AG10803 (cell line): ENCODE measurements at regions not wholly inside any gene's neighbourhood (a gene's known extent, or its start where the extent isn't known, plus 50 kb on each side); places are given as distances from the start of the nearest gene placed in this dataset.

ENCODE experiments used
- DNase-seq: peaks from one replicate; pipeline ENCODE4 v3.0.0; 2010; ENCODE audit warnings: low read depth
- H3K4me3 ChIP-seq: 2 replicates; pipeline ENCODE4 v1.5.1; 2011; ENCODE audit warnings: mild to moderate bottlenecking, low read length, control low read depth
- CTCF ChIP-seq: conservative IDR thresholded peaks from 2 replicates; pipeline ENCODE4 v1.5.1; 2011; ENCODE audit warnings: mild to moderate bottlenecking, low read length, control low read depth, inconsistent platforms

DNA sequence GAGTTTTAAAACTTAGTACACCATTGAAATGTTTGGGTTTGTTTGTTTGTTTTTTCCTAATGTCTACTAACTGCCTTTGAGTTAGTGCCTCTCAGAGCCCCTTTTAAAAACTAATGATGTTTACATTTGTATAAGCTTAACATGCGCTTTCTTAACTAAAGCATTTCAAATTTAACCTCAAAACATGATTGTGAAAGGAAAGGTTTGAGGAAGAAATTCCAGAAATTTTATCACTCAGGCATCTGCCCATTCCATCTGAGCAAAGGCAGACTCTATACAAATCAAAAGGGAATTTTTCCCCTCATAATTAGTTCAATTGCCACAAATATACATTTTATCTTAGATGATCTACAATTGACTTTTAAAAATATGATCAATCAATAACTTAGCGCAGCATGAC is 230.7 kb upstream of the CAND1 start:
- H3K4me3 ChIP-seq, result no peak overlapping the region
- TF ChIP-seq CTCF, result no peak
- no peak for DNase-seq

- TF ChIP-seq CTCF, result no peak
- no peak for DNase-seq
- H3K4me3 ChIP-seq, result no peak overlapping the region
Measured at GRCh38 chr12:67039995-67040860, 228.9 kb upstream of the CAND1 start.

DNA sequence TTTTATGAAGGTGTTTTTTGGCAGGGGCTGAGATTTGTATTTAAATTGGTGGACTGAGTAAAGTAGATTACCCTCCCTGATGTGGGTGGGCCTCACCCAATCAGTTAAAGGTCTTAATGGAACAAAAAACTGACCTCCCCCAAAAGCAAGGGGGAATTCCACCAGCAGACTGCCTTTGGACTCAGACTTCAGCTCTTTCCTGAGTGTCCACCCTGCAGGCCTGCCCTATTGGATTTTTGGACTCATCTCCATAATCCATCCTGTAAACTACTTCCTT is 228.4 kb upstream of the CAND1 start:
- no peak for TF ChIP-seq CTCF
- no peak for DNase-seq
- H3K4me3 ChIP-seq, result no peak overlapping the region

- DNase-seq, result no peak
- TF ChIP-seq CTCF, result no peak
- no peak overlapping the region for H3K4me3 ChIP-seq
Measured at GRCh38 chr12:67042697-67043131, 226.4 kb upstream of the CAND1 start.

GRCh38 chr12:67043771-67044170 is 225.4 kb upstream of the CAND1 start:
- no peak for TF ChIP-seq CTCF
- no peak for DNase-seq
- no peak overlapping the region for H3K4me3 ChIP-seq

DNA sequence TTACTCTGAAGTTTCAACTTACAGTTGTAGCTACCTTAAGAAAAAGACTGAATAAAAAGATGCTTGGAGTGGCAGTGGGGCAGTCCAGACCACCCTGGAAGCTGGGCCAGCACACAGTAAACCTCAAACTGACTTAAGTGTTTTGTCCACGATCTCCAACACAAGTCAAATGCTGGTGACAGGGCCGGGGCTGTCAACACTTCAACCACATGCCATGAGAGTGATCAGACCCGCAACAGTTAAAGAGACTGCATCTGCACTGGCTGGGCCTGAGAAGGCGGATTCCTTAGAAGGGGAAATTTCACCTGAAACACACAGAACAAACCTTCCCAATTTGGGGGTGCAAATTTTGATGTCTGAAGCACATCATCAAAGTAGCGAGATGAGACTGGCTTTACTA is 223.5 kb upstream of the CAND1 start:
- TF ChIP-seq CTCF, result no peak
- DNase-seq, result no peak
- no peak overlapping the region for H3K4me3 ChIP-seq

- no peak for TF ChIP-seq CTCF
- no peak for DNase-seq
- no peak overlapping the region for H3K4me3 ChIP-seq
Measured at GRCh38 chr12:67046062-67046461, 223.1 kb upstream of the CAND1 start.
